H9 (cell line): ENCODE measurements at regions not wholly inside any gene's neighbourhood (a gene's known extent, or its start where the extent isn't known, plus 50 kb on each side); places are given as distances from the start of the nearest gene placed in this dataset.

Experiments used
- DNase-seq: peaks from one replicate; pipeline ENCODE4 v3.0.0-alpha.2; 2017
- H2AFZ ChIP-seq: one replicate; pipeline ENCODE4 v1.6.1; 2013; ENCODE audit warnings: mild to moderate bottlenecking, low read length, control low read depth, moderate library complexity
- H2AK5ac ChIP-seq: 2 replicates; pipeline ENCODE4 v1.6.1; 2013; ENCODE audit warnings: low read length, control low read depth, mixed read lengths; ENCODE audit not compliant: insufficient read length
- H2BK120ac ChIP-seq: one replicate; pipeline ENCODE4 v1.6.1; 2013; ENCODE audit warnings: low read depth, mild to moderate bottlenecking, low read length, control low read depth, inconsistent platforms; ENCODE audit not compliant: poor library complexity, severe bottlenecking
- H2BK12ac ChIP-seq: 2 replicates; pipeline ENCODE4 v1.6.1; 2013; ENCODE audit warnings: low read length, control low read depth, mixed read lengths, low read depth; ENCODE audit not compliant: insufficient read length
- H2BK15ac ChIP-seq: 2 replicates; pipeline ENCODE4 v1.6.1; 2013; ENCODE audit warnings: low read depth, low read length, control low read depth
- H2BK20ac ChIP-seq: one replicate; pipeline ENCODE4 v1.6.1; 2013; ENCODE audit warnings: low read depth, mild to moderate bottlenecking, low read length, control low read depth, inconsistent platforms; ENCODE audit not compliant: poor library complexity, severe bottlenecking
- H2BK5ac ChIP-seq: 2 replicates; pipeline ENCODE4 v1.6.1; 2013; ENCODE audit warnings: low read length, control low read depth, mixed read lengths; ENCODE audit not compliant: insufficient read length
- H3K14ac ChIP-seq: 2 replicates; pipeline ENCODE4 v1.6.1; 2013; ENCODE audit warnings: low read length, control low read depth; ENCODE audit not compliant: insufficient read depth
- H3K18ac ChIP-seq: 2 replicates; pipeline ENCODE4 v1.6.1; 2013; ENCODE audit warnings: low read depth, mild to moderate bottlenecking, mixed read lengths, low read length, control low read depth; ENCODE audit not compliant: insufficient read length
- H3K23ac ChIP-seq: 2 replicates; pipeline ENCODE4 v1.6.1; 2013; ENCODE audit warnings: low read length, control low read depth, mixed read lengths, low read depth; ENCODE audit not compliant: insufficient read length
- H3K23me2 ChIP-seq: 2 replicates; pipeline ENCODE4 v1.6.1; 2013; ENCODE audit warnings: low read depth, mild to moderate bottlenecking, mixed read lengths, low read length, control low read depth; ENCODE audit not compliant: insufficient read length, poor library complexity, severe bottlenecking
- H3K27ac ChIP-seq: 2 replicates; pipeline ENCODE4 v1.5.1; 2013; ENCODE audit warnings: low read length, control low read depth, mixed read lengths, low read depth; ENCODE audit not compliant: insufficient read length
- H3K27me3 ChIP-seq: 2 replicates; pipeline ENCODE4 v1.6.1; 2013; ENCODE audit warnings: low read length, control low read depth, inconsistent platforms; ENCODE audit not compliant: insufficient read depth
- H3K4ac ChIP-seq: 2 replicates; pipeline ENCODE4 v1.6.1; 2013; ENCODE audit warnings: low read depth, mild to moderate bottlenecking, control low read depth, inconsistent platforms, low read length, moderate library complexity
- H3K4me1 ChIP-seq: 2 replicates; pipeline ENCODE4 v1.6.1; 2013; ENCODE audit warnings: low read length, control low read depth, inconsistent platforms; ENCODE audit not compliant: insufficient read depth
- H3K4me2 ChIP-seq: 2 replicates; pipeline ENCODE4 v1.6.1; 2013; ENCODE audit warnings: low read length, control low read depth, mixed read lengths; ENCODE audit not compliant: insufficient read length, insufficient read depth
- H3K56ac ChIP-seq: 2 replicates; pipeline ENCODE4 v1.6.1; 2013; ENCODE audit warnings: low read depth, mild to moderate bottlenecking, mixed read lengths, low read length, control low read depth; ENCODE audit not compliant: insufficient read length
- H3K79me1 ChIP-seq: 2 replicates; pipeline ENCODE4 v1.6.1; 2013; ENCODE audit warnings: low read depth, mild to moderate bottlenecking, moderate library complexity, low read length, control low read depth, inconsistent platforms; ENCODE audit not compliant: insufficient read depth, poor library complexity, severe bottlenecking
- H3K79me2 ChIP-seq: 2 replicates; pipeline ENCODE4 v1.6.1; 2013; ENCODE audit warnings: low read length, control low read depth, inconsistent platforms; ENCODE audit not compliant: insufficient read depth
- H3K9ac ChIP-seq: 2 replicates; pipeline ENCODE4 v1.6.1; 2013; ENCODE audit warnings: low read length, control low read depth, mixed read lengths; ENCODE audit not compliant: insufficient read length; ENCODE audit errors: extremely low read depth
- H3K9me3 ChIP-seq: one replicate; pipeline ENCODE4 v1.6.1; 2013; ENCODE audit warnings: low read depth, low read length, inconsistent platforms; ENCODE audit not compliant: control insufficient read depth
- H3T11ph ChIP-seq: one replicate; pipeline ENCODE4 v1.6.1; 2013; ENCODE audit warnings: mild to moderate bottlenecking, low read length, control low read depth, inconsistent platforms
- H4K20me1 ChIP-seq: one replicate; pipeline ENCODE4 v1.6.1; 2013; ENCODE audit not compliant: control insufficient read depth, insufficient read length, insufficient read depth
- H4K5ac ChIP-seq: 2 replicates; pipeline ENCODE4 v1.6.1; 2013; ENCODE audit warnings: low read depth, mild to moderate bottlenecking, mixed read lengths, low read length, control low read depth; ENCODE audit not compliant: insufficient read length
- H4K8ac ChIP-seq: replicated peaks from 2 replicates; pipeline ENCODE4 v1.6.1; 2013; ENCODE audit warnings: low read length, control low read depth, mixed read lengths, low read depth; ENCODE audit not compliant: insufficient read length
- H4K91ac ChIP-seq: 2 replicates; pipeline ENCODE4 v1.6.1; 2013; ENCODE audit warnings: low read depth, mild to moderate bottlenecking, moderate library complexity, mixed read lengths, low read length, control low read depth; ENCODE audit not compliant: insufficient read length
- H3K27ac Mint-ChIP-seq, 3 experiments: 2 replicates in 2 of 3; 3 replicates in 1 of 3; pipeline ENCODE4 v1.8.0; 2020 to 2021; ENCODE audit warnings: mixed read lengths in 3 of 3, mild to moderate bottlenecking in 1 of 3, moderate library complexity in 1 of 3
- H3K27me3 Mint-ChIP-seq: 2 replicates; pipeline ENCODE4 v1.8.0; 2021; ENCODE audit warnings: low read depth, mild to moderate bottlenecking, moderate library complexity, mixed read lengths
- H3K36me3 Mint-ChIP-seq, 3 experiments: 2 replicates in 2 of 3; 3 replicates in 1 of 3; pipeline ENCODE4 v1.8.0; 2020 to 2021; ENCODE audit warnings: low read depth in 3 of 3, mixed read lengths in 3 of 3; ENCODE audit not compliant: insufficient read depth in 1 of 3
- H3K4me1 Mint-ChIP-seq, 2 experiments: 2 replicates each; pipeline ENCODE4 v1.8.0; 2020; ENCODE audit warnings: mixed read lengths in 2 of 2
- H3K4me3 Mint-ChIP-seq, 2 experiments: 2 replicates in 1 of 2; 3 replicates in 1 of 2; pipeline ENCODE4 v1.8.0; 2020 to 2021; ENCODE audit warnings: mild to moderate bottlenecking in 2 of 2, mixed read lengths in 2 of 2, moderate library complexity in 1 of 2
- H3K9me3 Mint-ChIP-seq, 2 experiments: 2 replicates in 1 of 2; 3 replicates in 1 of 2; pipeline ENCODE4 v1.8.0; 2020; ENCODE audit warnings: mild to moderate bottlenecking in 2 of 2, mixed read lengths in 2 of 2, moderate library complexity in 1 of 2
- CTCF ChIP-seq: fragments of 200-600 bp; sonication (generic); conservative IDR thresholded peaks from 3 replicates; pipeline ENCODE4 v1.8.0; 2021; ENCODE audit warnings: antibody characterized with exemption, mild to moderate bottlenecking
- WGBS: extraction: QIAGEN DNeasy Blood & Tissue Kit; methylation state at CpG from one replicate; pipeline ENCODE4 v1.1.7; 2013; ENCODE audit warnings: missing lambda C conversion rate, low lambda C conversion rate, mixed read lengths; ENCODE audit not compliant: insufficient read length; ENCODE audit errors: extremely low coverage; 5-methylcytosine and 5-hydroxymethylcytosine counted together

- TF ChIP-seq CTCF, result no peak
- Histone ChIP-seq H3K4ac (no peak overlapping the region), H2AK5ac (no peak overlapping the region), H3K9me3 (no peaks in the 10 kb centered on the region), H3K79me1 (no peaks in the 10 kb centered on the region), H3K56ac (no peak overlapping the region), H3K23me2 (no peaks in the 10 kb centered on the region), H3K18ac (no peak overlapping the region), H3K23ac (no peak overlapping the region), H3T11ph (no peak overlapping the region), H4K8ac (no peak overlapping the region), H4K91ac (no peak overlapping the region), H4K20me1 (no peaks in the 10 kb centered on the region), H3K27ac (no peak overlapping the region), H3K4me2 (no peak overlapping the region), H2BK5ac (no peak overlapping the region), H3K9ac (no peak overlapping the region), H2AFZ (no peak overlapping the region), H2BK120ac (no peak overlapping the region), H3K27me3 (no peaks in the 10 kb centered on the region), H3K14ac (no peak overlapping the region), H3K4me1 (no peaks in the 10 kb centered on the region), H3K79me2 (no peaks in the 10 kb centered on the region), H4K5ac (no peak overlapping the region), H2BK20ac (no peak overlapping the region), H2BK15ac (no peak overlapping the region), H2BK12ac (no peak overlapping the region)
- H3K4me1 Mint-ChIP-seq, result peaks cover 0 to 3% of the 10 kb centered on the region in 2 experiments; a peak in 2 of 4 replicates
- DNase-seq, result no peak
- WGBS, result no CpG with 5 or more reads among the region's 1 CpG
- peaks cover 3 to 5% of the 10 kb centered on the region in 2 experiments; a peak in 3 of 5 replicates for H3K9me3 Mint-ChIP-seq
- no peaks in the 10 kb centered on the region for H3K36me3 Mint-ChIP-seq
- no peak overlapping the region for H3K4me3 Mint-ChIP-seq
- no peaks in the 10 kb centered on the region for H3K27me3 Mint-ChIP-seq
- H3K27ac Mint-ChIP-seq, result no peak overlapping the region
Observed at GRCh38 chr18:68060871-68061270, 544.4 kb upstream of the DSEL start.
